ENCODE measurements at regions not wholly inside any gene's neighbourhood (a gene's known extent, or its start where the extent isn't known, plus 50 kb on each side); places are given as distances from the start of the nearest gene placed in this dataset.

- no peak overlapping the region for H3K4me3 ChIP-seq (ENCODE audit: low read depth, low read length)
- TF ChIP-seq CTCF (conservative IDR thresholded peaks at IDR 0.05; ENCODE audit: low read depth, low read length), result no peak
- DNase-seq (ENCODE audit: low read depth), result no peak
These were observed 200.6 kb upstream of the STXBP6 start for GRCh38 chr14:25250516-25250915.

GRCh38 chr14:25247609-25248008, 197.7 kb upstream of the STXBP6 start:
- H3K4me3 ChIP-seq (ENCODE audit: low read depth, low read length), result no peak overlapping the region
- TF ChIP-seq CTCF (conservative IDR thresholded peaks at IDR 0.05; ENCODE audit: low read depth, low read length), result no peak
- no peak for DNase-seq (ENCODE audit: low read depth)

GRCh38 chr14:25246751-25247150, 196.8 kb upstream of the STXBP6 start:
- DNase-seq (ENCODE audit: low read depth), result no peak
- H3K4me3 ChIP-seq (ENCODE audit: low read depth, low read length), result no peak overlapping the region
- TF ChIP-seq CTCF (conservative IDR thresholded peaks at IDR 0.05; ENCODE audit: low read depth, low read length), result no peak

GRCh38 chr14:25239170-25239569, 189.2 kb upstream of the STXBP6 start:
- no peak for TF ChIP-seq CTCF (conservative IDR thresholded peaks at IDR 0.05; ENCODE audit: low read depth, low read length)

GRCh38 chr14:25237845-25238244, 187.9 kb upstream of the STXBP6 start:
- DNase-seq (ENCODE audit: low read depth), result peak; percentile 11
- TF ChIP-seq CTCF (conservative IDR thresholded peaks at IDR 0.05; ENCODE audit: low read depth, low read length), result no peak
- no peak overlapping the region for H3K4me3 ChIP-seq (ENCODE audit: low read depth, low read length)

More at GRCh38 chr14:25239170-25239569, 189.2 kb upstream of the STXBP6 start:
- H3K4me3 ChIP-seq (ENCODE audit: low read depth, low read length), result no peak overlapping the region
- DNase-seq (ENCODE audit: low read depth), result no peak

- no peak for DNase-seq (ENCODE audit: low read depth)
- TF ChIP-seq CTCF (conservative IDR thresholded peaks at IDR 0.05; ENCODE audit: low read depth, low read length), result no peak
- H3K4me3 ChIP-seq (ENCODE audit: low read depth, low read length), result no peak overlapping the region
These were observed 183.7 kb upstream of the STXBP6 start for GRCh38 chr14:25233613-25234012.

GRCh38 chr14:25231004-25231403, 181.1 kb upstream of the STXBP6 start:
- TF ChIP-seq CTCF (conservative IDR thresholded peaks at IDR 0.05; ENCODE audit: low read depth, low read length), result no peak

More at GRCh38 chr14:25231004-25231403, 181.1 kb upstream of the STXBP6 start:
- DNase-seq (ENCODE audit: low read depth), result peak; percentile 0
- H3K4me3 ChIP-seq (ENCODE audit: low read depth, low read length), result no peak overlapping the region

Data from choroid plexus epithelial cell (primary cell).